TTC549 (cell line): ENCODE measurements at regions not wholly inside any gene's neighbourhood (a gene's known extent, or its start where the extent isn't known, plus 50 kb on each side); places are given as distances from the start of the nearest gene placed in this dataset.
"Not testable (repeated sequence)": the region's sequence is repeated elsewhere in the genome, so short reads cannot be mapped to it uniquely, and the experiment has no call there.

Experiments used
- FAIRE-seq: peaks from 2 replicates; lab custom pipeline; 2012; peaks lifted over from hg19 to GRCh38; lab: Jason Lieb, UNC

DNA sequence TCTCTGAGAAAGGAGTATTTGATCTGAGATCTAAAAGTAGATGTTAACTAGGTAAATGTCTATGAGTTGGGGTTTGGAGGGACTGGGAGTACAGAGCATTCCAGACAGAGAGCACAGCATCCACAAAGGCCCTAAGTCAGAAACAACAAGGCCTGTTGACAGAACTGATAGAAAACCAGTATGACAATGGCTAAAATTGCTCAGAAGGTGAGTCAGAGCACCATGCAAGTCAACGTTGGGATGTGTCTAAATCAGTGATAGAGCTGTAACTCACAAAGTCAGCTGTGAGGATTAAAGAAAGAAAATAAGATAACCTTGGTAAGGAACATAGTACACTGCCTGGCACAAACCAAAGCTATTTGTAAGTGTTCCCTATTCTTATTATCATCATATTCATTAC lies 124.0 kb downstream of the CETN3 start:
- no peak for FAIRE-seq

DNA sequence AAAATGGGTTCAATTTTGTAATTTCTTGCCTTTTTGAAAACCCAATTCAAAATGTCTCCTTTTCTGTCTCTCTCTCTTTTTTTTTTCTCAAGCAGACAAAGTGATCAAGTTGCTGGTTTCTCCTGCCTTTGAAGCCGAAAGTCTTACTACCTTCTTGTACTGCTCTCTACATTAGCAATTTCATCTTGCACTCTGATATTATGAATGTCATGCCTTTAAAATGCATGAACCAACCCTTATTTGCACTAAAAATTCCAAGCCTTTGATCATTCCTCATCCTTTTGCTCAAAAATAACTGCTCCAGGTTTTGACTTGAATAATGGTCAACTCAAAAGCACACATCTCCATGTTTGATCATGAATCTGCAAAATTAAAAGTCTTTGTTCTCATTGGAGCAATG lies 125.2 kb downstream of the CETN3 start:
- no peak for FAIRE-seq

- no peak for FAIRE-seq
These were observed 130.5 kb downstream of the CETN3 start for GRCh38 chr5:90279091-90279490.

DNA sequence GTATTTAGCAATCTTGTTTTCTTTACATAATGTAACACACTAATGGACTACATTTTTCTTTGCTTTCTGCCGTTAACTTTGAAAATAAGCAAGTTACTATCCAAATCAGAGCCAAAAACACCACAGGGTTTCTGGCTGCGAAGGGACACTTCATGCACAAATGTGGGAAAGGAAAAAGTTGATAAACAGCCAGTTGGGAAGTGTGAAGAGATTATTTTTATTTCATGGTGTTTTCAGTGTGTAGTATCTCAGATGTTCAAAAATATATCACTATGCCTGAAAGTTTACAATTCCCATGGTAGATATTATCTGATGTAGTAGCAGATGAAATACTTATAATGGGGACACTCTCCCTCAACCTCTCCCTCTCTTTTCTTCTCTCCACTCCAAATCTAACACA lies 135.3 kb downstream of the CETN3 start:
- FAIRE-seq: no peak

- FAIRE-seq: no peak
These were observed 141.9 kb downstream of the CETN3 start for GRCh38 chr5:90267646-90268045.

- no peak for FAIRE-seq
These were observed 144.1 kb downstream of the CETN3 start for GRCh38 chr5:90265545-90265857.

- FAIRE-seq: peak; percentile 66
These were observed 144.6 kb downstream of the CETN3 start for GRCh38 chr5:90264689-90265544.

DNA sequence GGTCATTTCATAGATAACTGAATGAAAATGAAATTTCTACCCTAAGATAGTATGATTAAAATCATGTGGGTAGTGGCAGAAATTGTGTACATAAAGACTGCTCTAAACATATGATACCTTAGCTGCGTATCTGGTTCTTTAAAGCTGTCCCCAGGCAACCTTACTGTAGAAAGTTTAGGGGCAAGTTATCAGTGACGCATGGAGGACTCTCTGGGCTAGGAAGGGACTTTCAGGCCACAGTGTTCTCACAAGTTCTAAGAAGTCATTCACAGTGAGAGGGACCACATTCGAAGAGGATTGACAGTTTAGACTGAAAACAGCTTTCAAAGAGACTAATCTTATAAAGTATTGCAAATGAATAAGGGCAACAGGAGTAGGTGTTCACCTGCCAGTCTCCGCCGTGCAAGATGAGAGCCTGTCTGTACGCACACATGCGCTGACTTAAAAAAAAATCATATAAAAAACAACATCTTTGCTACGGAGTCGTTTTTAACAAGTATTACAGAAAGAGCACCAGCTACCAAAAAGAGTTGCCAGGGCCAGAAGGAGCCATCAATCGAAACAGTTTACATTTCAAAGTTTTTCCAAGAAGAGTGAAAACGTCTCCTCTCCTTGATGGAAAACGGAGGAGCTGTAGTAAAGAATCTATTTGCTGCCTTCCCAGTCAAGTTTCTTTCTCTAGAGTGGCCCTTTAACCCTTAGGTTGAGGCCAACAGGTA lies 146.3 kb downstream of the CETN3 start:
- no peak for FAIRE-seq

- FAIRE-seq: no peak
These were observed 158.1 kb downstream of the CETN3 start for GRCh38 chr5:90251447-90251846.

- no peak for FAIRE-seq
These were observed 160.9 kb downstream of the CETN3 start for GRCh38 chr5:90248640-90249039.

DNA sequence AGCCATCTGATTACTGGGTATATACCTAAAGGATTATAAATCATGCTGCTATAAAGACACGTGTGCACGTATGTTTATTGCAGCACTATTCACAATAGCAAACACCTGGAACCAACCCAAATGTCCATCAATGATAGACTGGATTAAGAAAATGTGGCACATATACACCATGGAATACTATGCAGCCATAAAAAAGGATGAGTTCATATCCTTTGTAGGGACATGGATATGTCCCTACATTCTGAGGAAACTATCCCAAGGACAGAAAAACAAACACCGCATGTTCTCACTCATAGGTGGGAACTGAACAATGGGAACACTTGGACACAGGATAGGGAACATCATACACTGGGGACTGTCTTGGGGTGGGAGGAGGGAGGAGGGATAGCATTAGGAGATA lies 165.7 kb downstream of the CETN3 start:
- FAIRE-seq: not testable (repeated sequence)

- FAIRE-seq: no peak
These were observed 176.1 kb downstream of the CETN3 start for GRCh38 chr5:90233476-90233875.

DNA sequence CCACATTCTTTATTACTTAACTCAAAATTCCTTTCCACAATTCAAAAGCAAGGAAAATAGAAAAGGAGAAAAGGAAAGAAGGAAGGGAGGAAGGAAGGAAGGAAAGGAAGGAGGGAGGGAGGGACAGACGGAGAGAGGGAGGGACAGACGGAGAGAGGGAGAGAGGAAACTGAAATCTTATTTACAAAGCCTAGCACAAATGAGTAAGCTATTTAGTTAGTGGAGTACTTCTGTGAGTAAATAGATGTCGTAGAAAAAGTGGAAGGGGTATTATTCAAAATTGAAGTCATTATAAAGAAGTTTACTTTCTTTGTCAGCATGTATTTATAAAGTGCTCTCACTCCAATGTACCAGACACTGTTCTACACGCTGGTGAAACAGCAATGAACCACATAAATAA lies 177.9 kb downstream of the CETN3 start:
- no peak for FAIRE-seq

- no peak for FAIRE-seq
These were observed 181.9 kb downstream of the CETN3 start for GRCh38 chr5:90227683-90228082.

- FAIRE-seq: no peak
These were observed 183.0 kb downstream of the CETN3 start for GRCh38 chr5:90226433-90227099.

DNA sequence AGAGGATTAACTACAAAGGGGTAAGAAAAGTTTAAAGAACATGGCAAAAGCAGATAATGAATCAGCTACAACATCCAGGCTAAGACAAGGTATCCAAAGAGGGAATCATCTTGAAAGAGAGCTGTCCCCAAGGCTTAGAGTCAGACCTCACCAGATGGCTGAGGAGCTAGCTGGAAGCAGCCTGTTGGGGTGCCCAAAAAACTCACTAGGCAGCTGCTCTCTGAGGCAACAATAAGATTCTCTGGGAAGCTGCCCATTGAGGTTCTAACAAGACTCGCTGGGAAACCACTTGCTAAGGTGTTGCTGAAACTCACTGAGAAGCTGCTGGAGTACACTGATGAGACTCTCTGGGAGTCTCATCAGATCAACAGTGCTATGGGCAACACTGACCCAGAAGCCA lies 185.2 kb downstream of the CETN3 start:
- FAIRE-seq: no peak

DNA sequence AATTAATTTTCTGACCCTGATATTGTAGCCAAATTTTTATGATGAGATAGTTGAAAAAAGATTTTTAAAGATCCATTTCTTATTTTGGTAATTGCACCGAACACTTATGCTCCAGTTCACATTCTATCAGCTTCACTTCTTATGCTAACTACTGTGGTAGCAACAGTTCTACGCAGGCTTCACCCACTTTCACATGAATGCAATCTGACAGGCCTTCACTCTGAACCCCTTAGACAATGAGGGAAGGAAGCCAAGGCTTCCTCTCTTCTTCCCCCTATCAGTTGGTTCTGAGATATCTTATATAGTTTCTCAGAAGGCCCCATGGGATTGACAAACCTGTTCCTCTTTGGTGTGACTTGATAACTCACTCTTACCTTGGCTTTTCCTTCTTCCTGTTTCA lies 185.8 kb downstream of the CETN3 start:
- FAIRE-seq: no peak

DNA sequence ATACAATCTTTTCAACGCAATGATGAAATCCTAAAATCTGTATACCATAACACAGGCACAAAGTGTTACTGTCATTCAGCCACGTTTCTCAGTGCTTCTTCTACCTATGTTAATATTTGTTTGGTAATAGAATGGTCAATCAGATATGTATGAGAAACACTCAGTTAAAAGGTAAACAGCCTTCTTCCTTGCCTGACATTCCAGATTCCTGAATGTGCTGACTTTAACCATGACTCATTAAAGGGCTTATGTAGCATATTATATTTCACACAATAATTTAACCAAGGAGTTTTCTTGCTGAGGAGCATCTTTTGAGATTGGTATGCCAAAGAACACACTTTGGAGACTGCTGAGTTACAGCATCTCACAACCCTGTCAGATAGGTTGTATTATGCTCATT lies 187.6 kb downstream of the CETN3 start:
- no peak for FAIRE-seq

GRCh38 chr5:90220554-90220953 lies 189.0 kb downstream of the CETN3 start:
- FAIRE-seq: no peak

GRCh38 chr5:90214991-90215390 lies 194.6 kb downstream of the CETN3 start:
- FAIRE-seq: no peak

DNA sequence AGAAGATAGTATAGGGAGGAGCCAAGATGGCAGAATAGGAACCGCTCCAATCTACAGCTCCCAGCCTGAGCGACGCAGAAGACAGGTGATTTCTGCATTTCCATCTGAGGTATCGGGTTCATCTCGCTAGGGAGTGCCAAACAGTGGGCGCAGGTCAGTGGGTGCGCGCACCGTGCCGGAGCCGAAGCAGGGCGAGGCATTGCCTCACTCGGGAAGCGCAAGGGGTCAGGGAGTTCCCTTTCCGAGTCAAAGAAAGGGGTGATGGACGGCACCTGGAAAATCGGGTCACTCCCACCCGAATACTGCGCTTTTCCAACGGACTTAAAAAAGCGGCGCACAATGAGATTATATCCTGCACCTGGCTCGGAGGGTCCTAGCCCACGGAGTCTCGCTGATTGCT lies 201.2 kb downstream of the CETN3 start:
- FAIRE-seq: not testable (repeated sequence)

- FAIRE-seq: no peak
These were observed 207.6 kb downstream of the CETN3 start for GRCh38 chr5:90201923-90202322.

DNA sequence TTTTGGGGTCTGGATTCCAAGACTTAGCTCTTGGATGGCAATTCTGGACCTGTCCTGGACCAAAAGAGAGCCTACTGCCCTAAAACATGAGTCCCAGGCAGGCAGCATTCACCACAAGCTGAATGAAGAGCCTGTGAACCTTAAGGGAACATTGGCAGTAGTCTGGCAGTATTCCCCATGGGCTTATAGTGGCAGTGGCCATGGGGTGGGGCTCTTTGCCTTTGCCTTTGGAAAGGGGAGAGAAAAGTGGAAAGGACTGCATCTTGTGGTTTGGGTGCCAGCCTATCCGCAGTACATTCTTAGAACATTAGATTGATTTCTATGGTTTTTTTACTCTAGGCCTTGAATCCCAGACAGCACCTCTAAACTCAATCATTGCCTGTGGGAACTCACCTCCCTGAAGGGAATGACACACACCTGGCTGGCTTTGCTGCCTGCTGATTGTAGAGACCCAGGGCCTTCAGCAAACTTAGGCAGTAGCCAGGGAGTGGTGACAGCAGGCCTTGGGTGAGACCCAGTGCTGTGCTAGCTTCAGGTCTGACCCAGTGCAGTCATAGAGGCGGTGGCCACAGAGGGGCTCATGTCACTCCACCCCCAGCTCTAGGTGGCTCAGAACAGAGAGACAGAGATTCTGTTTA lies 216.3 kb downstream of the CETN3 start:
- no peak for FAIRE-seq
